ENCODE measurements at regions not wholly inside any gene's neighbourhood (a gene's known extent, or its start where the extent isn't known, plus 50 kb on each side); places are given as distances from the start of the nearest gene placed in this dataset.

GRCh38 chr5:100726116-100726515 is 177.0 kb downstream of the ST8SIA4 start:
- H3K4me3 ChIP-seq = no peak overlapping the region
- no peaks in the 10 kb centered on the region for H3K27me3 ChIP-seq (ENCODE audit: low read depth)
- no peaks in the 10 kb centered on the region for H3K36me3 ChIP-seq
- H3K9me3 ChIP-seq (replicated peaks) = no peaks in the 10 kb centered on the region
- no peaks in the 10 kb centered on the region for H3K4me1 ChIP-seq
- no peak for TF ChIP-seq CTCF (IDR thresholded peaks at IDR 0.05; ENCODE audit: borderline replicate concordance)
- intact Hi-C loops (cut with micrococcal nuclease) = no loop called here
- no peak for DNase-seq
- H3K27ac ChIP-seq (replicated peaks) = no peak overlapping the region

GRCh38 chr5:100731768-100732167 is 171.3 kb downstream of the ST8SIA4 start:
- no peaks in the 10 kb centered on the region for H3K4me1 ChIP-seq
- H3K9me3 ChIP-seq (replicated peaks) = no peaks in the 10 kb centered on the region
- H3K27ac ChIP-seq (replicated peaks) = no peak overlapping the region
- no peak for DNase-seq
- H3K4me3 ChIP-seq = peak overlapping the region; percentile 26
- intact Hi-C loops (cut with micrococcal nuclease) = no loop called here
- H3K36me3 ChIP-seq = no peaks in the 10 kb centered on the region
- no peak for TF ChIP-seq CTCF (IDR thresholded peaks at IDR 0.05; ENCODE audit: borderline replicate concordance)
- H3K27me3 ChIP-seq (ENCODE audit: low read depth) = no peaks in the 10 kb centered on the region

GRCh38 chr5:100746730-100747129 is 156.4 kb downstream of the ST8SIA4 start:
- intact Hi-C loops (cut with micrococcal nuclease) = no loop called here
- H3K27ac ChIP-seq (replicated peaks) = no peak overlapping the region
- no peak for TF ChIP-seq CTCF (IDR thresholded peaks at IDR 0.05; ENCODE audit: borderline replicate concordance)

GRCh38 chr5:100749771-100750284 is 153.3 kb downstream of the ST8SIA4 start:
- Histone ChIP-seq H3K4me3 (no peak overlapping the region), H3K27me3 (ENCODE audit: low read depth) (no peaks in the 10 kb centered on the region), H3K27ac (replicated peaks) (no peak overlapping the region), H3K36me3 (no peaks in the 10 kb centered on the region), H3K9me3 (replicated peaks) (no peaks in the 10 kb centered on the region), H3K4me1 (no peaks in the 10 kb centered on the region)
- intact Hi-C loops (cut with micrococcal nuclease) = no loop called here
- DNase-seq = no peak
- TF ChIP-seq CTCF (IDR thresholded peaks at IDR 0.05; ENCODE audit: borderline replicate concordance) = no peak

More at GRCh38 chr5:100746730-100747129, 156.4 kb downstream of the ST8SIA4 start:
- Histone ChIP-seq H3K4me1 (no peaks in the 10 kb centered on the region), H3K36me3 (no peaks in the 10 kb centered on the region), H3K9me3 (replicated peaks) (no peaks in the 10 kb centered on the region), H3K4me3 (no peak overlapping the region), H3K27me3 (ENCODE audit: low read depth) (no peaks in the 10 kb centered on the region)
- DNase-seq = no peak

GRCh38 chr5:100755435-100755834 is 147.6 kb downstream of the ST8SIA4 start:
- no peak for DNase-seq
- no peak overlapping the region for H3K27ac ChIP-seq (replicated peaks)
- no peaks in the 10 kb centered on the region for H3K27me3 ChIP-seq (ENCODE audit: low read depth)
- no peak for TF ChIP-seq CTCF (IDR thresholded peaks at IDR 0.05; ENCODE audit: borderline replicate concordance)
- H3K9me3 ChIP-seq (replicated peaks) = no peaks in the 10 kb centered on the region
- H3K36me3 ChIP-seq = no peaks in the 10 kb centered on the region
- intact Hi-C loops (cut with micrococcal nuclease) = no loop called here
- H3K4me1 ChIP-seq = no peaks in the 10 kb centered on the region
- no peak overlapping the region for H3K4me3 ChIP-seq
